ENCODE measurements at regions not wholly inside any gene's neighbourhood (a gene's known extent, or its start where the extent isn't known, plus 50 kb on each side); places are given as distances from the start of the nearest gene placed in this dataset.

- H3K79me2 ChIP-seq (ENCODE audit: insufficient read depth, low read length) = no peaks in the 10 kb centered on the region
- DNase-seq (ENCODE audit: low read depth, low spot score) (no peak), ATAC-seq (no peak)
- H3K36me3 ChIP-seq (ENCODE audit: control insufficient read depth in 1 of 2, insufficient read depth in 2 of 2, low read length in 2 of 2) = no peaks in the 10 kb centered on the region
- H3K4me1 ChIP-seq (ENCODE audit: control insufficient read depth in 1 of 2, insufficient read depth in 2 of 2, low read length in 2 of 2) = no peaks in the 10 kb centered on the region
- no peaks in the 10 kb centered on the region for H4K20me1 ChIP-seq (ENCODE audit: insufficient read depth)
- ChIA-PET RAD21 (ENCODE audit: low non-redundant PET in 1 of 2, low total read pairs in 2 of 2, uncharacterized antibody in 2 of 2, unreplicated experiment in 2 of 2) (no interaction called here), CTCF (no interaction called here), POLR2A (interaction anchor here (0.9 kb wide), 1 partner anchor 16 kb away, joined by 3 read pairs; no protein-coding TSS in a partner anchor)
- no peak overlapping the region for H3K4me2 ChIP-seq (ENCODE audit: low read length)
- no peak overlapping the region for H3K4me3 ChIP-seq (replicated peaks in 1 of 2; ENCODE audit: low read depth in 1 of 2, low read length in 2 of 2)
- H3K9me2 ChIP-seq (ENCODE audit: insufficient read depth) = no peaks in the 10 kb centered on the region
- H3K27ac ChIP-seq (ENCODE audit: low read depth, low read length) = no peak overlapping the region
- H3K9ac ChIP-seq (ENCODE audit: low read length) = no peak overlapping the region
- BruUV-seq (replicated peaks) = no TSS peak
- H3K9me3 ChIP-seq (ENCODE audit: control insufficient read depth in 1 of 2, insufficient read depth in 1 of 2, low read depth in 1 of 2, low read length in 2 of 2) = no peaks in the 10 kb centered on the region
- intact Hi-C loops (cut with micrococcal nuclease) = no loop called here
- H2AFZ ChIP-seq (ENCODE audit: low read depth, low read length, poor library complexity, severe bottlenecking) = no peak overlapping the region
- TF ChIP-seq SIN3A (IDR thresholded peaks at IDR 0.05; ENCODE audit: low read depth) = no peak
- TF ChIP-seq ZNF274 (IDR thresholded peaks at IDR 0.05; ENCODE audit: low read depth, low read length) = no peak
- peaks cover 56% of the 10 kb centered on the region for H3K27me3 ChIP-seq (ENCODE audit: insufficient read depth, low read length)
Measured at GRCh38 chr15:99857836-99858235, 124.6 kb upstream of the LYSMD4 start.

GRCh38 chr15:99850517-99850916, 117.3 kb upstream of the LYSMD4 start:
- CTCF ChIA-PET = no interaction called here
- H3K4me2 ChIP-seq (ENCODE audit: low read length) = no peak overlapping the region
- DNase-seq (ENCODE audit: low read depth, low spot score) = no peak
- no peaks in the 10 kb centered on the region for H4K20me1 ChIP-seq (ENCODE audit: insufficient read depth)
- no peaks in the 10 kb centered on the region for H3K9me3 ChIP-seq (ENCODE audit: control insufficient read depth in 1 of 2, insufficient read depth in 1 of 2, low read depth in 1 of 2, low read length in 2 of 2)
- intact Hi-C loops (cut with micrococcal nuclease) = no loop called here
- H2AFZ ChIP-seq (ENCODE audit: low read depth, low read length, poor library complexity, severe bottlenecking) = no peak overlapping the region
- H3K9ac ChIP-seq (ENCODE audit: low read length) = no peak overlapping the region
- peaks cover 47% of the 10 kb centered on the region for H3K27me3 ChIP-seq (ENCODE audit: insufficient read depth, low read length)
- POLR2A ChIA-PET = no interaction called here
- H3K9me2 ChIP-seq (ENCODE audit: insufficient read depth) = no peaks in the 10 kb centered on the region
- no peaks in the 10 kb centered on the region for H3K79me2 ChIP-seq (ENCODE audit: insufficient read depth, low read length)
- H3K36me3 ChIP-seq (ENCODE audit: control insufficient read depth in 1 of 2, insufficient read depth in 2 of 2, low read length in 2 of 2) = no peaks in the 10 kb centered on the region
- RAD21 ChIA-PET (ENCODE audit: low non-redundant PET in 1 of 2, low total read pairs in 2 of 2, uncharacterized antibody in 2 of 2, unreplicated experiment in 2 of 2) = no interaction called here
- no peak for TF ChIP-seq EZH2phosphoT487 (IDR thresholded peaks at IDR 0.05; ENCODE audit: borderline replicate concordance)
- TF ChIP-seq MAX (IDR thresholded peaks at IDR 0.05) = no peak
- no peak for TF ChIP-seq EGR1 (IDR thresholded peaks at IDR 0.05; ENCODE audit: low read depth)
- TF ChIP-seq CBX3 (IDR thresholded peaks at IDR 0.05; ENCODE audit: low read depth) = no peak
- TF ChIP-seq POLR2AphosphoS5 (IDR thresholded peaks at IDR 0.05; ENCODE audit: low read depth, low read length) = no peak
- TF ChIP-seq SP1 (IDR thresholded peaks at IDR 0.05; ENCODE audit: low read depth) = no peak
- TF ChIP-seq REST (IDR thresholded peaks at IDR 0.05; ENCODE audit: low read depth) = no peak
- TF ChIP-seq ATF3 (IDR thresholded peaks at IDR 0.05) = no peak
- TF ChIP-seq TCF7L2 (IDR thresholded peaks at IDR 0.05; ENCODE audit: borderline replicate concordance, extremely low read depth, insufficient read depth, insufficient read length) = no peak
- TF ChIP-seq FOSL1 (IDR thresholded peaks at IDR 0.05; ENCODE audit: low read depth) = no peak
- no peak for TF ChIP-seq ZNF274 (IDR thresholded peaks at IDR 0.05; ENCODE audit: low read depth, low read length)
- no peak for TF ChIP-seq ELF1 (IDR thresholded peaks at IDR 0.05; ENCODE audit: borderline replicate concordance, low read depth)
- no peak for TF ChIP-seq JUND (IDR thresholded peaks at IDR 0.05)
- TF ChIP-seq POLR2A (IDR thresholded peaks at IDR 0.05; ENCODE audit: borderline replicate concordance, extremely low read depth, insufficient read depth, insufficient read length) = no peak
- no peak for TF ChIP-seq EZH2 (IDR thresholded peaks at IDR 0.05)
- no peak for TF ChIP-seq ZFX (IDR thresholded peaks at IDR 0.05)
- TF ChIP-seq YY1 (IDR thresholded peaks at IDR 0.05; ENCODE audit: extremely low read depth, insufficient replicate concordance, low read depth, low read length) = no peak
- H3K27ac ChIP-seq (ENCODE audit: low read depth, low read length) = no peak overlapping the region
- no peak for ATAC-seq
- no TSS peak for BruUV-seq (replicated peaks)
- H3K4me3 ChIP-seq (replicated peaks in 1 of 2; ENCODE audit: low read depth in 1 of 2, low read length in 2 of 2) = no peak overlapping the region
- no peaks in the 10 kb centered on the region for H3K4me1 ChIP-seq (ENCODE audit: control insufficient read depth in 1 of 2, insufficient read depth in 2 of 2, low read length in 2 of 2)

Data from HCT116 (cell line).